ENCODE measurements at regions not wholly inside any gene's neighbourhood (a gene's known extent, or its start where the extent isn't known, plus 50 kb on each side); places are given as distances from the start of the nearest gene placed in this dataset.

DNA sequence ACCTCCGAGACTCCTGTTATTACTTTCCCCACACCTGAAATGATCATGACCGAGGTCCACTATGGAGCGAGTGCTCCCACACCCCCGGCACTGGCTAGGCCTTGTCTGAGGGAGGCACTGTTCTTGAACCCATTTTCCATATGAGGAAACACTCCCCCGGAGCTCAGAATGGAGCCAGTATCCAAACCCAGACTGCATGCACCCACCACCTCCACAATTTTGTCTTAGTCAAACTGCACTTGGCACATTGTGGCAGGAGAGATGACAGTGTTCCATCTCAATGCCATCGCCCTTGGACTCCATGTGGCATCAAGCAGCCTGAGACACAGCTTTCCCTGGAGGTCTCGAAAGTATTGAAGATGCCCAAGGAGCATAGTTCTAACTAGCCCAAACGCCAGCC is 154.1 kb downstream of the NUP210 start:
- no peak for DNase-seq

- no peak for DNase-seq
Observed at GRCh38 chr3:13265507-13265906, 154.6 kb downstream of the NUP210 start.

DNA sequence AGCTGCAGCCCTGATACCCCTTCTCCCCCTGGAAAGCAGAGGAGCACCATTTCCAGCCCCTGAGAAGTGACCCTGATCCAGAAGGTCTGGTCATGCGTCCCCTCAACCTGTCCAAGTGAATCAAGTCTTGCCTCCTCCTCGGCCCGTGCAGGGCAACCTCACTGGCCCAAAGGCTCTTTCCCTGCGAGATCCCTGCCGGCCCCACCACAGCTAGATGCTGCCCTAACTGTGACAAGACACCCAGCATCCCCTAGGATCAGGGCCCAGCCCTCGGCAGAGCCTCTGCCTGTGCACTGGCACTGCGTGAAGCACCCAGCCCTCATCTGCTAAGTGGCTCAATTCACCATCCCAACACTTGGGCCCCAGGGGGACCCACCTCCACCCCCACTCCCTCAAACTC is 155.1 kb downstream of the NUP210 start:
- no peak for DNase-seq

DNA sequence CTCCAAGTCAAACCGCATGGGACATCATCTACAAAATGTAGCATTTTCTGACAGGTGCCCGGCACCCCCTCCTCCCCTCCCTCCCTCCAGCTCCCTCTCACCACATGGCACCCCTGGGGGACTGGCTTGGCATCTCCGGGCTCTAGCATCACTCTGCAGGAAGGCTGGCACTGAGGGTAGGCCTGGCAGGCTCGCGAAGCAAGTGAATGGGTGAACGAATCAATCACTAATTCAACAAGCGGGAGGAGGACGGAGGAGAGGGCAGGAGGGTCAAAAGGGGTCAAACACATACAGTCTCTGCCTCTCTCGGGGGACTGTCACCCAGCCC is 155.7 kb downstream of the NUP210 start:
- DNase-seq, result no peak

GRCh38 chr3:13263770-13264467 is 156.2 kb downstream of the NUP210 start:
- DNase-seq, result no peak

GRCh38 chr3:13262493-13263211 is 157.5 kb downstream of the NUP210 start:
- no peak for DNase-seq

DNA sequence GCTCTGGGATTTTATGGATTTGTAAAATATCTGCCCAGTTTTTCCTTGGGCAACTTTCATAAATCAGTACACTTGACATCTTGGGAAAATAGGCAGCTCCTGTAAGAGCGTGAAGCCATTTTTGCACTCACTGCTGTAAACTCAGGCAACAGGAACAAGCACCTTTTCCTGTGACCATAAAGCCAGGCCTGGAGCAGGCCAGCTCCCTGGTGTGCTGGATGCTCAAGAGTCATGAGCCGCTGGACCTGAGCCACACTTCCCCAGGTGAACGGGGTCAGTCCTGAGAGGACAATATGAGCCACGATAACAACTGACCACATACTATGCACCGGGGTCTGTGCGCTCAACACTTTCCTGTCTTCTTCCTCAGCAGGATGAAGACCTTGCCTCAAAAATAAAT is 158.2 kb downstream of the NUP210 start:
- DNase-seq, result no peak

DNA sequence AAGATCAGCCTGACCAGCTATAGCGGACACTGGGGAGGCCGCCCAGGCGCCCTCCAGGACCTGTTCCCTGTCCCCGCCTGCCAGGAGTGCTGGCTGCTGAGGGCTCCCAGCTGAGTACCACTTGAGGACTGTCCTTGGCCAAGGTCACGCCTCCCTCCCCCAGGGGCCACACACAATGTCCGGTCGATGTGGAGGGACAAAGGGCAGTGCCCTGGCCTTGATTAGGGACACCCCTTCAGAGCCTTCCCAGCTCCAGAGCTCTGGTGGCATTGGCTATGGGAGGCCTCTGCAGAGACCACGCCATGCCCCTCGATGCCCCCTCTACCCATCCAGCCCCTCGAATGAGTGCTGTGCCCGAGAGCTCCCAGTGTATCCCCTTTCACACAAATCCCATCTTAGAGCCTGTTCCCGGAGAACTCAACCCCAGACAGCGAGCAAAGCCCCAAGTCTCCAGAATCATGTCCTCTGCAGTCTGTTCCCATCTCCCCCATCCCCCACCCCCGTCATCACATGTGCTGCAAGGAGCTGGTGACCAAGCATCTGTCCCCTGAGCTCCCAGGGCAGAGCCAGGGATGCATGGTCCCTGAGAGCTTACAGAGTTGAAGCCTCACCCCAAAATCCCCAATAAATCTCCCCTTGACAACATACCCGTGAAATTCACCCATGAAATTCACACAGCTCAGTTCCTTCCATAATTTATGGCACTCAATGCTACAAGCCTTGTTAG is 158.9 kb downstream of the NUP210 start:
- no peak for DNase-seq

GRCh38 chr3:13260259-13261103 is 159.6 kb downstream of the NUP210 start:
- DNase-seq, result no peak

DNA sequence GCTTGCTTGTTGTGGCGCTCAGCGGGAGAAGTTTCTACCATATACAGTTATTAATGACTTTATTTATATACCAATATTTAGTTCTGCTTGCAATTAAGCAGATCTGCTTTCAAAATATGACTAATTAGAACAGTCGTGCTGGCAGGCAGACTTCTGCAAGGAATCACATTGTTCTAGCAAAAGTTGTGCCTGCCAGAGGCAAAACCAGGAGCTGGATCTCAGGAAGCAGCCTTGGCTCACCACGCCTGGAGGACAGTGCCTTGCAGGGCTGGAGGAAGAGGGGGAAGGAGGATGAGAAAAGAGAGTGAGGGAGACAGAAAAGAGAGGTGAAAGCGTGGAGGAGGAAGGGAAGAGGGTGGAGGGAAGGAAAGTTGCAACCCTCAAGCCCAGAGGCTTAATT is 160.3 kb downstream of the NUP210 start:
- DNase-seq, result no peak

DNA sequence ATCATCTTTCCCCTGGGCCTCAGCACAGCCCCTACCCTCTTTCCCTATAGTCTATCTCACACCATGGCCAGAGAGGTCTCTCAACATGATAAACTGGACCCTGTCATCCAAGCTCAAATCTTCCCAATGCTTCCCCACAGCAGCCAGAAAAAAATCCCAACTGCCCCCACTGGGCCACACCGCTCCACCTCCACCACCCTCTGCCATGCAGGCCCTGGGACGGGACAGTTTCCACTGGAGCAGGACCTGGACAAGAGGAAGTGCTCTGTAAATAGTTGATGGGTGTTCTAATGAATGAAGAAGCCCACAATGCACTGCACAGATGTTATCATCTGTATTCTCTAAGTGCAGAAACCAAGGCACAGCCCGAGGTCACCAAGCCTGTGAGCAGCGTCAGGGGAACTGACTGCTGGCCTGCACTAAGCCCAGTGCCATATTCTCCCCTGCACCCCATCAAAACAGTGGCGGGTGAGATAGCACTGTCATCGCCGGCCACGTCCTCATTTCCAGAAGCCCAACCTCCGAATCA is 161.1 kb downstream of the NUP210 start:
- DNase-seq, result no peak

DNA sequence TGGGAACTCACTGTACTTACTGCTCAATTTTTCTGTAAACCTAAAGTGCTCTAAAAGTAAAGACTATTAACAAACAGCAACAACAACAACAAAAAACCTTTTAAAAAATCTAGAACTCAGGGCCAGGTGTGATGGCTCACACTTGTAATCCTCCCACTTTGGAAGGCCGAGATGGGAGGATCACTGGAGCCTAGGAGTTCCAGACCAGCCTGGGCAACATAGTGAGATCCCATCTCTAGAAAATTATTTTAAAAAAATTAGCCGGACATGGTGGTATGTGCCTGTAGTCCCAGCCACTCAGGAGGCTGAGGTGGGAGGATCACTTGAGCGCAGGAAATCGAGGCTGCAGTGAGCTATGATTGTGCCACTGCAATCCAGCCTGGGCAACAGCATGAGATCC is 161.8 kb downstream of the NUP210 start:
- no peak for DNase-seq

DNA sequence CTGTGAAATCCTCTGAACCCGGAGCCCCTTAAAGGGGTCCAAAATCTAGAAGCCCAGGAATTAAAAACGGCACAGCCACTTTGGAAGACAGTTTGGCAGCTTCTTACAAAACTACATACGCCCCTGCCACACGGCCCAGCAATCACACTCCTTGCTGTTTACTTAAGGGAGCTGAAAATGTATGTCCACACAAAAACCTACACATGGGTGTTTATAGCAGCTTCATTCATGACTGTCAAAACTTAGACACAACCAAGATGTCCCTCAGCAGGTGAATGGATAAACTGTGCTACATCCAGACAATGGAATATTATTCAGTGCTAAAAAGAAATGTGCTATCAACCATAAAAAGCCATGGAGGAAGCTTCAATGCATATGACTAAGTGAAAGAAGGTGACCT is 162.5 kb downstream of the NUP210 start:
- no peak for DNase-seq

- no peak for DNase-seq
Observed at GRCh38 chr3:13256845-13257244, 163.3 kb downstream of the NUP210 start.

GRCh38 chr3:13254028-13254951 is 165.8 kb downstream of the NUP210 start:
- DNase-seq, result no peak

- DNase-seq, result no peak
Observed at GRCh38 chr3:13253208-13253937, 166.7 kb downstream of the NUP210 start.

GRCh38 chr3:13252207-13252606 is 167.9 kb downstream of the NUP210 start:
- DNase-seq, result no peak

DNA sequence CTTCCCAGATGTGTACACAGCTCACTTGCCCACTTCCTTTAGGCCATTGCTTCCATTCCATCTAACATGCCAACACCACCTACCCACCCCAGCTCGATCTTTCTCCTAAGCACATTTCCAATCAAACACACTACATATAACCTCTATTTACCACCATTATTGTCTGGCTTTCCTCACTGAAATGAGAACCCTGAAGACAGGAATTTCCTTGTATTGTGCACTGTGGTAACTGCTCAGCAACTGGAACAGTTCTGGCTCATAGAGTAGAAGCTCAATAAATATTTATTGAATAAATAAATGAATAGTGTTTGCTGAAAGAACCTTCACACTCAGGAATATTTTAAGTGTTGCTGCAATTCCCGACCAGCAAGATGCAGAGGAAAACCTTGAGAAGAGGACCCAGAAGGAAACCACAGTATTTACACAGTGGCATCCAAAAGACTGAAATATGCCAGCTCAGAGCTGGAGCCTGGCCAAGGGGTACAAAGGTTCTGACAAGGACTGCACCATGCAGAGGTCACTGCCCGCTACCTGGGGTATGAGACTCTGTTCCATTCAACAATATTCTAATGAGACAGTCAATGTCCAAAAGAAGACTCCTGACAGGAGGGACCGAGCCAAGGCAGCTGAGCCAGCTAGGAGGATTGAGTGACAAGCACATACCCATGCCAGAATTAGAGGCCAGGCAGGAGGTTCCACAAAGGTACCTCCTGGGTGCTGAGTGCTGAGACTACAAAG is 168.8 kb downstream of the NUP210 start:
- DNase-seq, result no peak

GRCh38 chr3:13249664-13250390 is 170.3 kb downstream of the NUP210 start:
- DNase-seq, result no peak

DNA sequence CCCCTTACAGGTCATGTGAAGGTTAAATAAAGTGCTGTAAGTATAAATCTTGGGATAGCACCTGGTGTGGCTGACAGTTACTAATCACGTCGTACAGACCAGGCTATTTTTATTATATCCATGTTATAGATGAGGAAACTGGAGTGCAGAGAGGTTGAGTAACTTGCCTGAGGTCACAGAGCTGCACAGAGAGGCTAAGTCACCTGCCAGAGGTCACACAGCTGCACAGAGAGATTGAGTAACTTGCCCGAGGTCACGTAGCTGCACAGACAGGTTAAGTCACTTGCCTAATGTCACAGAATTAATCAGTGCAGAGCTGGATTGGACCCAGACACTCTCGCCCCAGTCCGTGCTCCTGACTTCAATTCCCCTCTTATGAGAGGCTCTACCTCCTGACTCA is 171.5 kb downstream of the NUP210 start:
- no peak for DNase-seq
